Activated T-helper 17 cell treated with anti-CD3 and anti-CD28 coated beads, Interleukin-2, amount 50 U/mL, for 72 hours (primary cell): ENCODE measurements at regions not wholly inside any gene's neighbourhood (a gene's known extent, or its start where the extent isn't known, plus 50 kb on each side); places are given as distances from the start of the nearest gene placed in this dataset.
"Not testable (repeated sequence)": the region's sequence is repeated elsewhere in the genome, so short reads cannot be mapped to it uniquely, and the experiment has no call there.

ENCODE experiments used
- ATAC-seq: fragments of 150-1000 bp; cut with Tn5 transposase; replicated peaks from 2 replicates; pipeline ENCODE4 v1.10.0; 2021; ENCODE audit warnings: mild to moderate bottlenecking, moderate library complexity
- H3K27ac Mint-ChIP-seq: one replicate; pipeline ENCODE4 v1.8.0; 2022; ENCODE audit warnings: mixed read lengths
- H3K27me3 Mint-ChIP-seq: one replicate; pipeline ENCODE4 v1.8.0; 2022; ENCODE audit warnings: mixed read lengths
- H3K36me3 Mint-ChIP-seq: one replicate; pipeline ENCODE4 v1.8.0; 2022; ENCODE audit warnings: low read depth, mild to moderate bottlenecking, mixed read lengths
- H3K4me1 Mint-ChIP-seq: one replicate; pipeline ENCODE4 v1.8.0; 2022; ENCODE audit warnings: mixed read lengths
- H3K4me3 Mint-ChIP-seq: one replicate; pipeline ENCODE4 v1.8.0; 2022; ENCODE audit warnings: mild to moderate bottlenecking, mixed read lengths
- H3K9me3 Mint-ChIP-seq: one replicate; pipeline ENCODE4 v1.8.0; 2022; ENCODE audit warnings: mixed read lengths

DNA sequence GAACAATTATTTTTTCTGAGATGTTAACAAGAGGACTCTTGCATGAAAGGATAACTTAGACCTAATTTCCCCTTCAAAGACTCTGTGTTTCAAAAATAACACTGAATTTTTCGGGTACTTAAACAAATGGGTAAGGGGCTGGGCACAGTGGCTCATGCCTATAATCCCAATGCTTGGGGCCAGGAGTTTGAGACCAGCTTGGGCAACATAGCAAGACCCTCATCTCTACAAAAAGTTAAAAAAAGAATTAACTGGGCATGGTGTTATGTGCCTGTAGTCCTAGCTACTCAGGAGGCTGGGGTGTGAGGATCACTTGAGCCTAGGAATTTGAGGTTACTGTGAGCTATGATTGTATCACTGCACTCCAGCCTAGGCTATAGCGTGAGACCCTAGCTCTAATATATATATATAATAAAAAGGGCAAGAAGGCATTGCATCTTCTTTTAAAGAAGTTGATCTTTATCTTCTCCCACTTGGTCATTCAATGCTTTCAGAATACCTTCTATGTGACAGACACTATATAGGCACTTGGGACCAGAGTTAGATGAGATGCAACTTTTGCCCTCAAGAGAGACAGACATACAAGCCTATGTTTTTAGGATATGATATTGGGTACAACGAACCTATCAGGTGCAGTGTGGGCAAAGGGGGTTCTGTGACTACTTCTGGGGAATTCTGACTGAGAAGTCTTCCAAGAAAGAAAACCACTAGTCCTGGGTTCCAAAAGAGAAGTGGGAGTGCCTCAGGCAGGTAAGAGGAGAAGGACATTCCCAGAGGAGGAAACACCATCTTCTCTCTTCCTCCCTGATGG lies 120.0 kb downstream of the MYCN start:
- peaks cover 3% of the 10 kb centered on the region for H3K27me3 Mint-ChIP-seq
- no peaks in the 10 kb centered on the region for H3K36me3 Mint-ChIP-seq
- H3K4me1 Mint-ChIP-seq: no peaks in the 10 kb centered on the region
- H3K27ac Mint-ChIP-seq: no peak overlapping the region
- ATAC-seq: no peak
- H3K4me3 Mint-ChIP-seq: no peak overlapping the region
- H3K9me3 Mint-ChIP-seq: peaks cover 16% of the 10 kb centered on the region

- no peak overlapping the region for H3K4me3 Mint-ChIP-seq
- no peaks in the 10 kb centered on the region for H3K36me3 Mint-ChIP-seq
- H3K27ac Mint-ChIP-seq: no peak overlapping the region
- peaks cover 16% of the 10 kb centered on the region for H3K9me3 Mint-ChIP-seq
- peaks cover 3% of the 10 kb centered on the region for H3K27me3 Mint-ChIP-seq
- no peak for ATAC-seq
- H3K4me1 Mint-ChIP-seq: no peaks in the 10 kb centered on the region
These were observed 119.2 kb downstream of the MYCN start for GRCh38 chr2:16059393-16060016.

DNA sequence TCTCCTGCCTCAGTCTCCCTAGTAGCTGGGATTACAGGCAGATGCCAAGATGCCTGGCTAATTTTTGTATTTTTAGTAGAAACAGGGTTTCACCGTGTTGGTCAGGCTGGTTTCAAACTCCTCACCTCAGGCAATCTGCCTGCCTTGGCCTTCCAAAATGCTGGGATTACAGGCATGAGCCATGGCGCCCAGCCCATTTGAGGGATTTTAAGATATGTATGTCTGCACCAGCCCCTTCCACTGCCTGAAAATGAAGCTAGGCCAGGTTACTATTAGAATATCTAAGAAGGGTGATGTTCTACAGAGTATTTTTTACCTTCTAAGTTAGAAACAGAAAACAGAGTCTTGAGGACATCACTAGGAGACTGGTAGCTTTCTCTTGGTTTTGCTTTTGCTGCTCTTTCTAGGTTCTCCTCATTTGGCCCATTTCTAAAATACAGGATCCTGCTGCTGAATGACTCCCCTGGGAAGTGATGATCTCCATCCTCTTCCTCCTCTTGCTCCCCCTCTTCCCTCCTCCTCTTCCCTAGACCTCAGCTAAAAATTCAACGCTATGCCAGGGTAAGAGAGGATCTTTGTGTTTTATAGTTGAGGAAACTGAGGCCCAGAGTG lies 118.5 kb downstream of the MYCN start:
- Mint-ChIP-seq H3K27me3 (peaks cover 3% of the 10 kb centered on the region), H3K9me3 (peaks cover 11% of the 10 kb centered on the region), H3K36me3 (no peaks in the 10 kb centered on the region), H3K4me1 (no peaks in the 10 kb centered on the region), H3K27ac (no peak overlapping the region), H3K4me3 (no peak overlapping the region)
- no peak for ATAC-seq

DNA sequence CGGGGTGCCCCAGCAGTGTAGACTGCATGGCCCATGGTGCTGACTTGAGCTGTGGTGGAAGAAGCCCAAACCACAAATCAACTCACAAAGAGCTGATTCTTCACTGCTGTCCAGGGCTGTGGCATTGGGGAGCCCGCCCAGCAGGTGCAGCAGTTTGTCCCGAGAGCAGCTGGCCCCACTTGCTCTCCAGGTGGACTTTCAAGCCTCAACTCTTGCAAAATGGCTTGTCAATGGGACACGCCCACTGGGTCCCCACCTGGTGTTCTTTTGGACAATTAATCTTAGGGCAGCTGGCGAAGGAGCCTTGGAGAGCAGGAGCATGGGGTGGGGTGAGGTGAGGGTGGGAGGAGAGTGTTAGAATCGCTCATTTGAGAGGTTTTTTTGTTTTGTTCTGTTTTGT lies 117.9 kb downstream of the MYCN start:
- no peaks in the 10 kb centered on the region for H3K4me1 Mint-ChIP-seq
- H3K27me3 Mint-ChIP-seq: peaks cover 3% of the 10 kb centered on the region
- H3K36me3 Mint-ChIP-seq: no peaks in the 10 kb centered on the region
- H3K9me3 Mint-ChIP-seq: peaks cover 9% of the 10 kb centered on the region
- H3K27ac Mint-ChIP-seq: no peak overlapping the region
- H3K4me3 Mint-ChIP-seq: no peak overlapping the region
- no peak for ATAC-seq

DNA sequence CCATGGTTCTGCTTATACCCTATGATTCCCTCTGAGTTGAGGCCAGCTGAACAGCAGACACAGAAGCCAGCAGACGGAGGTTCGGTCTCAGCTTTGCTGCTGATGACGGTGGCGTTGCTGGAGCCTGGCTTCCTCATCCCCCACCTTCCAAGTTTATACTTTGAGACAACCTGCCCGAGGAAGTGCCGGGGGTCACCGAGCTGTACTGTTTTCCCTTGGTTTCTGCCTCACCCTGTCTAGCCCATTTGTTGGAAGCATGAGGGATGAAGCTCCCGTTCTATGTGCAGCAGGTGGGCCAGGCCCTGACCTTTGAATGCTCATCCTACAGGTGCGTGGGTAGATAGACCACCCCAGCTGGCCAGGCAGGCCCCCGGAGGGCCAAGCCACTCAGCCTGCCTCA lies 117.3 kb downstream of the MYCN start:
- no peak overlapping the region for H3K27ac Mint-ChIP-seq
- no peak overlapping the region for H3K4me3 Mint-ChIP-seq
- no peaks in the 10 kb centered on the region for H3K36me3 Mint-ChIP-seq
- no peak for ATAC-seq
- no peaks in the 10 kb centered on the region for H3K4me1 Mint-ChIP-seq
- H3K9me3 Mint-ChIP-seq: peaks cover 7% of the 10 kb centered on the region
- H3K27me3 Mint-ChIP-seq: peaks cover 3% of the 10 kb centered on the region

DNA sequence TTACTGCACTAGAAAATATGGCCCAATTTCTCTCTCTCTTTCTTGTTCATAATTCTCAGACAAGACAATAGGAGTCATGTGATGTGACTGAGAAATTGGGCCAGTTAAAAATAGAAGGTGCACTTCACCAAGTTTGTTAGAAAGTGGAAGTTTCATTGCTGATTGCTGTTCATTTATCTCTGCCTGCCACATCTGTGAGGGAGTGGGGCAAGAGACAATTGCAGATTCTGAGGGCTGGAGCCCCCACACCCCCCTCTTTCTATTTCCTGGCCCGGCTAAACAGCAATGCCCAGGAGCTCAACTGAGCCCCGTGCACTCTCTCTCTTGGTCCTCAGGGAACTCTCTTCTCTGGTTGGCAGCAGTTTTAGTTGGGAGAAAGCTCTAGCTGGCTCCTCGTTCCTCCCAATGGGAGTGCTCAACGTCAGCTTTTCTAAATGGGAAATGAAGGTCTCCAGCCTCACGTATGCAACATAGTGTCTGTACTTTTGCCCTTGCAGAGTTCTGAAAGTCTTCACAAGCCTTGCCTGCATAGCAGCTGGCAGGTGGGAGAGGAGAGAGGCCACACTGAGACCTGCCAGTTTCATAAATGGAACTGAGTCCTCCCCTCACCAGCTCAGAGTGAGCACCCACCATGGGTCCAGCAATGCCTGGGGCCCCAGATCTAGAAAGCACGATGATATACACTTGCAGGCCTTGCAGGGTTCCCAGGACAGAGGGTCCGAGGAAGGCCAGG lies 115.7 kb downstream of the MYCN start:
- H3K36me3 Mint-ChIP-seq: no peaks in the 10 kb centered on the region
- H3K4me3 Mint-ChIP-seq: no peak overlapping the region
- H3K4me1 Mint-ChIP-seq: no peaks in the 10 kb centered on the region
- ATAC-seq: no peak
- H3K27me3 Mint-ChIP-seq: peaks cover 3% of the 10 kb centered on the region
- H3K27ac Mint-ChIP-seq: no peak overlapping the region
- H3K9me3 Mint-ChIP-seq: no peaks in the 10 kb centered on the region

DNA sequence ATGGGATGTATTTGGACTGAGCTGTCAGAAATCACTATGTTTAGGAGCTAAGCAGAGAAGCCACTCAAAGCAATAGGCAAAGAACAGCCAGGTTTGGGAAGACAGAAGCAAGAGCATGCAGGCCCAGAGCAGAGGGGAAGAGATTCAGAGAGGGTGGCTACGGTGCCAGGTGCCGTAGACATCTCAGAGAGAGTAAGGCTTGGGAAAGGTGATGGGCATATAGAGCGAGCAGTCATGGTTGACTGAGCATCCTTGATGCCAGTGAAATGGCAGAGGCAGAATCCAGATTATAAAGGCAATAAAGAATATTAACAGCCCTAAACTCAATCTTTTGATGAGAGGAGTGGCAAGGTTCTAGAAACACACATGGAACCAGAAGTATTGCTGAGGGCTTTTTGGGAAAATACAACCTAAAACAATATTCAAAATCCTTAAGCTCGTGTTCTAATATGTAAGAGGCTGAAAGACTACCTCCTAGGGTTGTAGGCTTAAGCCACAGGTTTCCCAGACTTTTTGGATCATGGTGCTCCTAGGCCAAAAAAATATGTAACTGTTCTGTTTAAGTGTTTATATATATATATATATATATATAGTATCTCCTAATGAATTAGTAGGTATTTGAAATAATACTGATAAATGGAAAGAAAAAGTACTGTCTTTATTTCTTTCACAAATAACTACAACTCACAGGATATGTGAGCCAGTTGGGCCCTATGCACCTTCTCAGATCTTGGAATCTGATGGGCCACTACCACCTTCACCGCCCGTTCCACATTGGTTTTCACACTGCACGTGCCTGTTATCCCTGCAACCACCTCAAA lies 113.3 kb downstream of the MYCN start:
- Mint-ChIP-seq H3K36me3 (no peaks in the 10 kb centered on the region), H3K4me1 (no peaks in the 10 kb centered on the region), H3K4me3 (no peak overlapping the region), H3K27ac (no peak overlapping the region), H3K27me3 (peaks cover 4% of the 10 kb centered on the region), H3K9me3 (no peaks in the 10 kb centered on the region)
- no peak for ATAC-seq

GRCh38 chr2:16052571-16053052 lies 112.3 kb downstream of the MYCN start:
- not testable (repeated sequence) for ATAC-seq, H3K4me1 Mint-ChIP-seq, H3K9me3 Mint-ChIP-seq, H3K27ac Mint-ChIP-seq, H3K4me3 Mint-ChIP-seq, H3K36me3 Mint-ChIP-seq, H3K27me3 Mint-ChIP-seq

- H3K9me3 Mint-ChIP-seq: no peaks in the 10 kb centered on the region
- no peaks in the 10 kb centered on the region for H3K4me1 Mint-ChIP-seq
- H3K36me3 Mint-ChIP-seq: no peaks in the 10 kb centered on the region
- no peak overlapping the region for H3K27ac Mint-ChIP-seq
- H3K27me3 Mint-ChIP-seq: peaks cover 4% of the 10 kb centered on the region
- H3K4me3 Mint-ChIP-seq: no peak overlapping the region
- no peak for ATAC-seq
These were observed 111.7 kb downstream of the MYCN start for GRCh38 chr2:16051841-16052564.

- Mint-ChIP-seq H3K27ac (no peak overlapping the region), H3K36me3 (no peaks in the 10 kb centered on the region), H3K9me3 (no peaks in the 10 kb centered on the region), H3K4me3 (no peak overlapping the region), H3K4me1 (no peaks in the 10 kb centered on the region), H3K27me3 (peaks cover 4% of the 10 kb centered on the region)
- ATAC-seq: no peak
These were observed 110.6 kb downstream of the MYCN start for GRCh38 chr2:16050908-16051489.

DNA sequence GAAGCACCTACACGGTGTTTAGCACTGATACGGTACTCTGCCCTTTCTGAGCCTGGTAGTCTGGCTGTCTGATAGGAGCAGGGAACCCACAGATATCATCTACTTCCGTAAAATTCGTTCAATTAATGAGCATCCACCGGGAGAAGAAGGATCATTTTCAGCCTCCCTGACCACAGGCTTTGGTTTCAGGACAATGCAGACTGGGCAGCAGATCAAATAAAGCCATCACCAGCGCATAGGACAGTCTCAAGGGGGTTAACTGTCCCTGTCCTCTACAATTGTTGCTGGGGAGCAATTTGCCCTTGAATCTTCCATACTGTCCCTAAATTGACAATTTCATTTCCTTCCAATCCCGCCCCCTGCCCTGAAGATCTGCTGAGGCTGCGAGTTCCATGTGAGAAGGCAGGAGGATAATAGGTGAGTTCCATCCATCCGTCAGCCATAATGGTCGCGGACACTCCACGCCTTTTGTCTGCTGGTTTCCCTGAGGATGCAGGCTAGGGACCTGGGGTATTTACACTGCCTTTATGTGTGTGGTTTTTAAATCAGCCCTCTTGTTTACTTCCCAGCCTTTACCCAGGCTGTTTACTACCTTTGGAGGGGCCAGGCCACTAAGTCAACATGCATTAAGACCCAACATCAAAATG lies 110.0 kb downstream of the MYCN start:
- H3K9me3 Mint-ChIP-seq: no peaks in the 10 kb centered on the region
- peaks cover 4% of the 10 kb centered on the region for H3K27me3 Mint-ChIP-seq
- no peaks in the 10 kb centered on the region for H3K4me1 Mint-ChIP-seq
- ATAC-seq: no peak
- H3K4me3 Mint-ChIP-seq: no peak overlapping the region
- no peak overlapping the region for H3K27ac Mint-ChIP-seq
- H3K36me3 Mint-ChIP-seq: no peaks in the 10 kb centered on the region

DNA sequence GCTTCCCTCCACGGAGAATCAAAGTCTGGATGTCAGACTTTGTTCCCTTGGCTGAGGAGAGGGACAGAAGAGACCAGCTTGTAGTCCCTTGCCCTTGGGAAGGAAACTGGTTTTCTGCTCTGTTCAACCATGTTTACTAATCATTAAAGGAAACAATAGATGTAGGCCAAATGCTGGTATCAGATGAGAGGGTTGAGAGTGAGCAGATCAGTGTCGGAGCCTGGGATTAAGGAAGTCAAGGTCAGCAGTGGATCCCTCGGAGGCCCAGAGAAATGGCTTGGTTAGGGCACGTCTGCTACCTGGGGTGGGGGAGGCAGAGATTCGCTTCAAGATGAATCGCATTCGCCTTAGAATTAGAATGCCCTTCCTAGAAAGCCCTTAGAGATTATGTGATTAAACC lies 109.1 kb downstream of the MYCN start:
- Mint-ChIP-seq H3K4me1 (no peaks in the 10 kb centered on the region), H3K27me3 (peaks cover 4% of the 10 kb centered on the region), H3K9me3 (no peaks in the 10 kb centered on the region), H3K27ac (no peak overlapping the region), H3K36me3 (no peaks in the 10 kb centered on the region), H3K4me3 (no peak overlapping the region)
- no peak for ATAC-seq

GRCh38 chr2:16048466-16048865 lies 108.1 kb downstream of the MYCN start:
- peaks cover 4% of the 10 kb centered on the region for H3K27me3 Mint-ChIP-seq
- H3K4me3 Mint-ChIP-seq: no peak overlapping the region
- H3K4me1 Mint-ChIP-seq: no peaks in the 10 kb centered on the region
- no peak overlapping the region for H3K27ac Mint-ChIP-seq
- no peaks in the 10 kb centered on the region for H3K9me3 Mint-ChIP-seq
- no peaks in the 10 kb centered on the region for H3K36me3 Mint-ChIP-seq
- ATAC-seq: no peak
